K562 (cell line): ENCODE measurements at regions not wholly inside any gene's neighbourhood (a gene's known extent, or its start where the extent isn't known, plus 50 kb on each side); places are given as distances from the start of the nearest gene placed in this dataset.

Experiments used
- ATAC-seq: fragments of 200-7000 bp; cut with Tn5 transposase; 3 replicates; pipeline ENCODE4 v1.9.1; 2020; ENCODE audit warnings: moderate library complexity
- BruUV-seq: library from RNA; stranded (reverse); fragments of 400-500 nt; replicated peaks from 2 replicates; lab custom pipeline; 2021; lab: Mats Ljungman, UMichigan
- CTCF ChIA-PET: fragments of 300-600 bp; formaldehyde crosslinking; extraction: SDS; loops from one replicate; lab custom pipeline; 2021; ENCODE audit warnings: low intra/inter-chr PET ratio; lab: Yijun Ruan, JAX
- POLR2A ChIA-PET: fragments of 300-600, 350-650 bp; sonication (Branson Sonifier 250); formaldehyde crosslinking; extraction: SDS; loops from one replicate; lab custom pipeline; 2021; ENCODE audit warnings: antibody characterized with exemption, inconsistent platforms; lab: Yijun Ruan, JAX
- DNase-seq, 4 experiments: peaks; one replicate each; pipeline versions ENCODE4 v3.0.0 to v3.0.0-alpha.2; 2011 to 2018; ENCODE audit warnings: low spot score in 3 of 4, mixed read lengths in 3 of 4; ENCODE audit errors: extremely low read depth in 1 of 4
- FAIRE-seq: peaks from 2 replicates; lab custom pipeline; 2011; peaks lifted over from hg19 to GRCh38; lab: Jason Lieb, UNC
- H2AFZ ChIP-seq: 2 replicates; pipeline ENCODE4 v1.6.0; 2011; ENCODE audit warnings: low read depth, low read length, control low read depth, inconsistent platforms
- H3K27ac ChIP-seq: fragments of 200-600 bp; 3 replicates; pipeline ENCODE4 v1.8.0; 2011; ENCODE audit warnings: low read depth, mild to moderate bottlenecking, control low read depth, inconsistent platforms, low read length, moderate library complexity, mixed read lengths; ENCODE audit errors: extremely low read depth
- H3K27me3 ChIP-seq, 2 experiments: fragments of 300-600 bp in 1 of 2; 2 replicates in 1 of 2; 3 replicates in 1 of 2; pipeline versions ENCODE4 v1.6.0 to v1.8.0; 2011; ENCODE audit warnings: inconsistent platforms in 2 of 2, low read length in 2 of 2, mild to moderate bottlenecking in 1 of 2, mixed read lengths in 1 of 2, moderate library complexity in 1 of 2; ENCODE audit not compliant: control insufficient read depth in 2 of 2, insufficient read depth in 2 of 2
- H3K36me3 ChIP-seq: fragments of 300-600 bp; 3 replicates; pipeline ENCODE4 v1.8.0; 2011; ENCODE audit warnings: mild to moderate bottlenecking, low read length, inconsistent platforms; ENCODE audit not compliant: control insufficient read depth, insufficient read depth
- H3K4me1 ChIP-seq, 2 experiments: fragments of 200-600 bp in 1 of 2; replicated peaks in 1 of 2; 2 replicates in 1 of 2; 3 replicates in 1 of 2; pipeline versions ENCODE4 v1.5.1 to v1.8.0; 2011; ENCODE audit warnings: inconsistent platforms in 2 of 2, low read length in 2 of 2, mild to moderate bottlenecking in 1 of 2, mixed read lengths in 1 of 2, moderate library complexity in 1 of 2; ENCODE audit not compliant: control insufficient read depth in 2 of 2, insufficient read depth in 2 of 2
- H3K4me2 ChIP-seq: 2 replicates; pipeline ENCODE4 v1.6.1; 2011; ENCODE audit warnings: low read length, control low read depth, inconsistent platforms, mixed read lengths; ENCODE audit not compliant: insufficient read depth
- H3K4me3 ChIP-seq: fragments of 200-600 bp; sonication (generic), shearing (Covaris generic); 2 replicates; pipeline ENCODE4 v1.5.1; 2016; ENCODE audit warnings: control low read depth, inconsistent platforms
- H3K79me2 ChIP-seq: fragments of 200-600 bp; 3 replicates; pipeline ENCODE4 v1.8.0; 2011; ENCODE audit warnings: low read length, inconsistent platforms; ENCODE audit not compliant: control insufficient read depth, insufficient read depth
- H3K9ac ChIP-seq, 2 experiments: 2 replicates each; pipeline versions ENCODE4 v1.6.0 to v1.6.1; 2011; ENCODE audit warnings: low read depth in 2 of 2, low read length in 2 of 2, control low read depth in 1 of 2, inconsistent platforms in 1 of 2, mild to moderate bottlenecking in 1 of 2, mixed read lengths in 1 of 2; ENCODE audit not compliant: insufficient read depth in 1 of 2
- H3K9me1 ChIP-seq: one replicate; pipeline ENCODE4 v1.6.0; 2011; ENCODE audit warnings: inconsistent platforms, mild to moderate bottlenecking, low read length, moderate library complexity; ENCODE audit not compliant: control insufficient read depth, insufficient read depth
- H3K9me3 ChIP-seq: replicated peaks from 2 replicates; pipeline ENCODE4 v1.5.1; 2011; ENCODE audit warnings: low read depth, low read length, inconsistent platforms; ENCODE audit not compliant: control insufficient read depth, insufficient read depth
- H4K20me1 ChIP-seq: replicated peaks from 2 replicates; pipeline ENCODE4 v1.6.1; 2011; ENCODE audit warnings: low read length, inconsistent platforms, mixed read lengths; ENCODE audit not compliant: control insufficient read depth, insufficient read depth
- C11orf30 ChIP-seq: fragments of 450-650 bp; IDR thresholded peaks from 2 replicates; pipeline ENCODE4 v1.6.1; 2016; ENCODE audit warnings: low read depth, mild to moderate bottlenecking
- HSF4 ChIP-seq: fragments of 250-450 bp; sonication (Bioruptor Pico); IDR thresholded peaks from 2 replicates; pipeline ENCODE4 v2.1.2; 2022; ENCODE audit warnings: mild to moderate bottlenecking, moderate library complexity, borderline replicate concordance
- KLF16 ChIP-seq: IDR thresholded peaks from 2 replicates; pipeline ENCODE4 v1.6.1; 2016; ENCODE audit warnings: antibody characterized with exemption
- RCOR1 ChIP-seq, 2 experiments: IDR thresholded peaks; 2 replicates each; pipeline ENCODE4 v1.6.1; 2012; ENCODE audit warnings: low read depth in 2 of 2, low read length in 2 of 2, borderline replicate concordance in 1 of 2, improper control_type of control experiment in 1 of 2
- ZNF316 ChIP-seq: fragments of 450-650 bp; IDR thresholded peaks from 2 replicates; pipeline ENCODE4 v1.6.1; 2016
- WGBS: fragments of 100-300 bp; shearing (Covaris generic); methylation state at CpG from one replicate; pipeline ENCODE4 v1.1.6; 2016; ENCODE audit warnings: low coverage, mixed read lengths; ENCODE audit not compliant: insufficient coverage; ENCODE audit errors: missing lambda C conversion rate; 5-methylcytosine and 5-hydroxymethylcytosine counted together
- in situ Hi-C: fragments of 300-500 bp; cut with MboI; formaldehyde crosslinking; loops from 4 replicates; pipeline ENCODE4 v1.15.0; 2018; ENCODE audit warnings: inconsistent platforms, mixed read lengths
- intact Hi-C: fragments of 100-400 bp; cut with micrococcal nuclease; formaldehyde crosslinking; loops from 2 replicates; pipeline ENCODE4 v1.14.2; 2022
- TF ChIP-seq, protein P1 (sequence below): fragments of 150-350 bp; conservative IDR thresholded peaks from 2 replicates; pipeline ENCODE4 v1.6.1; 2014; ENCODE audit warnings: low read length
- TF ChIP-seq, protein P2 (sequence below): IDR thresholded peaks from 2 replicates; pipeline ENCODE4 v1.6.1; 2011; ENCODE audit warnings: borderline replicate concordance, low read depth, mild to moderate bottlenecking, moderate library complexity, low read length; ENCODE audit not compliant: insufficient read depth, poor library complexity, severe bottlenecking
- TF ChIP-seq, protein P3 (sequence below), 3 experiments: fragments of 200-800 bp in 1 of 3; sonication (Bioruptor generic) in 1 of 3; sonication (generic) in 1 of 3; formaldehyde crosslinking in 1 of 3; IDR thresholded peaks; 2 replicates each; pipeline versions ENCODE4 v1.6.1 to v1.8.0; 2016 to 2022; ENCODE audit warnings: mild to moderate bottlenecking in 2 of 3, missing compliant biosample characterization in 2 of 3, missing genetic modification characterization in 2 of 3, missing genetic modification reagents in 1 of 3

- ATAC-seq (no peak), DNase-seq (no peak), FAIRE-seq (no peak)
- POLR2A ChIA-PET: no interaction called here
- Histone ChIP-seq H3K27me3 (no peaks in the 10 kb centered on the region), H3K4me1 (peaks cover 0 to 1% of the 10 kb centered on the region in 2 experiments; a peak in 1 of 5 replicates), H3K27ac (no peak overlapping the region), H3K9me3 (no peaks in the 10 kb centered on the region), H3K9ac (no peak overlapping the region), H3K4me2 (no peak overlapping the region), H3K9me1 (no peaks in the 10 kb centered on the region), H4K20me1 (no peaks in the 10 kb centered on the region), H3K36me3 (no peaks in the 10 kb centered on the region), H3K4me3 (no peak overlapping the region), H3K79me2 (no peaks in the 10 kb centered on the region), H2AFZ (no peak overlapping the region)
- TF ChIP-seq RCOR1 (IDR thresholded peaks at IDR 0.05; ENCODE audit: borderline replicate concordance in 1 of 2, low read depth in 2 of 2, low read length in 2 of 2): no peak
- TF ChIP-seq KLF16: no peak
- TF ChIP-seq, protein P1, sequence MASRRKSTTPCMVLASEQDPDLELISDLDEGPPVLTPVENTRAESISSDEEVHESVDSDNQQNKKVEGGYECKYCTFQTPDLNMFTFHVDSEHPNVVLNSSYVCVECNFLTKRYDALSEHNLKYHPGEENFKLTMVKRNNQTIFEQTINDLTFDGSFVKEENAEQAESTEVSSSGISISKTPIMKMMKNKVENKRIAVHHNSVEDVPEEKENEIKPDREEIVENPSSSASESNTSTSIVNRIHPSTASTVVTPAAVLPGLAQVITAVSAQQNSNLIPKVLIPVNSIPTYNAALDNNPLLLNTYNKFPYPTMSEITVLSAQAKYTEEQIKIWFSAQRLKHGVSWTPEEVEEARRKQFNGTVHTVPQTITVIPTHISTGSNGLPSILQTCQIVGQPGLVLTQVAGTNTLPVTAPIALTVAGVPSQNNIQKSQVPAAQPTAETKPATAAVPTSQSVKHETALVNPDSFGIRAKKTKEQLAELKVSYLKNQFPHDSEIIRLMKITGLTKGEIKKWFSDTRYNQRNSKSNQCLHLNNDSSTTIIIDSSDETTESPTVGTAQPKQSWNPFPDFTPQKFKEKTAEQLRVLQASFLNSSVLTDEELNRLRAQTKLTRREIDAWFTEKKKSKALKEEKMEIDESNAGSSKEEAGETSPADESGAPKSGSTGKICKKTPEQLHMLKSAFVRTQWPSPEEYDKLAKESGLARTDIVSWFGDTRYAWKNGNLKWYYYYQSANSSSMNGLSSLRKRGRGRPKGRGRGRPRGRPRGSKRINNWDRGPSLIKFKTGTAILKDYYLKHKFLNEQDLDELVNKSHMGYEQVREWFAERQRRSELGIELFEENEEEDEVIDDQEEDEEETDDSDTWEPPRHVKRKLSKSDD: no peak
- TF ChIP-seq ZNF316: peak; percentile 30; the same call in 1 of the 2 replicates
- TF ChIP-seq, protein P2, sequence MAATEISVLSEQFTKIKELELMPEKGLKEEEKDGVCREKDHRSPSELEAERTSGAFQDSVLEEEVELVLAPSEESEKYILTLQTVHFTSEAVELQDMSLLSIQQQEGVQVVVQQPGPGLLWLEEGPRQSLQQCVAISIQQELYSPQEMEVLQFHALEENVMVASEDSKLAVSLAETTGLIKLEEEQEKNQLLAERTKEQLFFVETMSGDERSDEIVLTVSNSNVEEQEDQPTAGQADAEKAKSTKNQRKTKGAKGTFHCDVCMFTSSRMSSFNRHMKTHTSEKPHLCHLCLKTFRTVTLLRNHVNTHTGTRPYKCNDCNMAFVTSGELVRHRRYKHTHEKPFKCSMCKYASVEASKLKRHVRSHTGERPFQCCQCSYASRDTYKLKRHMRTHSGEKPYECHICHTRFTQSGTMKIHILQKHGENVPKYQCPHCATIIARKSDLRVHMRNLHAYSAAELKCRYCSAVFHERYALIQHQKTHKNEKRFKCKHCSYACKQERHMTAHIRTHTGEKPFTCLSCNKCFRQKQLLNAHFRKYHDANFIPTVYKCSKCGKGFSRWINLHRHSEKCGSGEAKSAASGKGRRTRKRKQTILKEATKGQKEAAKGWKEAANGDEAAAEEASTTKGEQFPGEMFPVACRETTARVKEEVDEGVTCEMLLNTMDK: no peak
- TF ChIP-seq HSF4 (CRISPR knock-in tag): no peak
- 0 out of 2 replicates have a peak, but pooled peaks have one; percentile 5 for TF ChIP-seq C11orf30
- TF ChIP-seq, protein P3, sequence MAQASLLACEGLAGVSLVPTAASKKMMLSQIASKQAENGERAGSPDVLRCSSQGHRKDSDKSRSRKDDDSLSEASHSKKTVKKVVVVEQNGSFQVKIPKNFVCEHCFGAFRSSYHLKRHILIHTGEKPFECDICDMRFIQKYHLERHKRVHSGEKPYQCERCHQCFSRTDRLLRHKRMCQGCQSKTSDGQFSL (CRISPR knock-in tag; IDR thresholded peaks at IDR 0.05): no peak
- TF ChIP-seq, protein P3 (tag; IDR thresholded peaks at IDR 0.05): no peak
- CTCF ChIA-PET: no interaction called here
- no TSS peak for BruUV-seq
- in situ Hi-C loops: no loop called here
- 59% methylated on average over 8 of the region's 8 CpGs for WGBS
- intact Hi-C loops: no loop called here
Measured at GRCh38 chr14:76940021-76940760, 88.3 kb downstream of the IRF2BPL start.
